SK-N-SH treated with all-trans-retinoic acid at 6 μM for 48 hours (cell line): ENCODE measurements at regions not wholly inside any gene's neighbourhood (a gene's known extent, or its start where the extent isn't known, plus 50 kb on each side); places are given as distances from the start of the nearest gene placed in this dataset.

Experiments used
- ATAC-seq: fragments of 200-7000 bp; cut with Tn5 transposase; 3 replicates; pipeline ENCODE4 v1.9.1; 2020; ENCODE audit warnings: mild to moderate bottlenecking, moderate library complexity
- ARNTL ChIP-seq: fragments of 450-650 bp; formaldehyde crosslinking; IDR thresholded peaks from 2 replicates; pipeline ENCODE4 v1.5.0; 2020; ENCODE audit warnings: low read depth, mild to moderate bottlenecking, moderate library complexity, borderline replicate concordance
- BACH2 ChIP-seq: fragments of 250-450 bp; sonication (Bioruptor Pico); IDR thresholded peaks from 2 replicates; pipeline ENCODE4 v1.9.0; 2021; ENCODE audit warnings: mild to moderate bottlenecking, borderline replicate concordance
- CSDC2 ChIP-seq: fragments of 250-450 bp; sonication (Bioruptor Pico); IDR thresholded peaks from 2 replicates; pipeline ENCODE4 v1.5.0; 2020; ENCODE audit warnings: mild to moderate bottlenecking, moderate library complexity
- ESRRG ChIP-seq: fragments of 250-450 bp; sonication (Bioruptor Pico); IDR thresholded peaks from 2 replicates; pipeline ENCODE4 v1.6.1; 2021; ENCODE audit warnings: mild to moderate bottlenecking
- GLIS3 ChIP-seq: fragments of 250-450 bp; sonication (Bioruptor Pico); IDR thresholded peaks from 2 replicates; pipeline ENCODE4 v1.5.0; 2020; ENCODE audit warnings: mild to moderate bottlenecking, moderate library complexity
- ISL1 ChIP-seq: fragments of 250-450 bp; sonication (Bioruptor Pico); IDR thresholded peaks from 2 replicates; pipeline ENCODE4 v2.1.2; 2022; ENCODE audit warnings: mild to moderate bottlenecking, moderate library complexity
- PPARA ChIP-seq: fragments of 250-450 bp; sonication (Bioruptor Pico); IDR thresholded peaks from 2 replicates; pipeline ENCODE4 v1.5.0; 2020; ENCODE audit warnings: mild to moderate bottlenecking, borderline replicate concordance
- RARB ChIP-seq: fragments of 250-450 bp; sonication (Bioruptor Pico); IDR thresholded peaks from 2 replicates; pipeline ENCODE4 v1.8.0; 2021; ENCODE audit warnings: mild to moderate bottlenecking, moderate library complexity
- SNAI2 ChIP-seq: fragments of 250-450 bp; sonication (Bioruptor Pico); IDR thresholded peaks from 2 replicates; pipeline ENCODE4 v1.5.0; 2020; ENCODE audit warnings: mild to moderate bottlenecking, moderate library complexity
- TCF4 ChIP-seq: fragments of 250-450 bp; sonication (Bioruptor Pico); IDR thresholded peaks from 2 replicates; pipeline ENCODE4 v1.8.0; 2021; ENCODE audit warnings: mild to moderate bottlenecking, moderate library complexity, borderline replicate concordance
- ZC3H10 ChIP-seq: fragments of 250-450 bp; sonication (Bioruptor Pico); IDR thresholded peaks from 2 replicates; pipeline ENCODE4 v1.5.1; 2021; ENCODE audit warnings: mild to moderate bottlenecking, moderate library complexity
- ZFP3 ChIP-seq: fragments of 250-450 bp; sonication (Bioruptor Pico); IDR thresholded peaks from 2 replicates; pipeline ENCODE4 v1.5.0; 2020; ENCODE audit warnings: mild to moderate bottlenecking, moderate library complexity
- ZFP30 ChIP-seq: fragments of 450-650 bp; formaldehyde crosslinking; IDR thresholded peaks from 2 replicates; pipeline ENCODE4 v1.5.0; 2022; ENCODE audit warnings: mild to moderate bottlenecking, moderate library complexity
- ZNF565 ChIP-seq: fragments of 450-650 bp; formaldehyde crosslinking; conservative IDR thresholded peaks from 2 replicates; pipeline ENCODE4 v1.5.0; 2020; ENCODE audit warnings: low read depth, mild to moderate bottlenecking, moderate library complexity
- ZNF70 ChIP-seq: fragments of 450-650 bp; formaldehyde crosslinking; IDR thresholded peaks from 2 replicates; pipeline ENCODE4 v1.5.0; 2020; ENCODE audit warnings: mild to moderate bottlenecking, moderate library complexity
- ZNF8 ChIP-seq: fragments of 450-650 bp; formaldehyde crosslinking; IDR thresholded peaks from 2 replicates; pipeline ENCODE4 v1.5.0; 2020; ENCODE audit warnings: mild to moderate bottlenecking, moderate library complexity
- TF ChIP-seq, protein P1 (sequence below): fragments of 250-450 bp; sonication (Bioruptor Pico); IDR thresholded peaks from 2 replicates; pipeline ENCODE4 v1.8.0; 2021; ENCODE audit warnings: low read depth, mild to moderate bottlenecking, moderate library complexity, borderline replicate concordance
- TF ChIP-seq, protein P2 (sequence below): fragments of 250-450 bp; sonication (Bioruptor Pico); IDR thresholded peaks from 2 replicates; pipeline ENCODE4 v1.5.1; 2020; ENCODE audit warnings: low read depth, mild to moderate bottlenecking, moderate library complexity
- TF ChIP-seq, protein P3 (sequence below): fragments of 250-450 bp; sonication (Bioruptor Pico); IDR thresholded peaks from 2 replicates; pipeline ENCODE4 v1.5.0; 2020; ENCODE audit warnings: mild to moderate bottlenecking, moderate library complexity

DNA sequence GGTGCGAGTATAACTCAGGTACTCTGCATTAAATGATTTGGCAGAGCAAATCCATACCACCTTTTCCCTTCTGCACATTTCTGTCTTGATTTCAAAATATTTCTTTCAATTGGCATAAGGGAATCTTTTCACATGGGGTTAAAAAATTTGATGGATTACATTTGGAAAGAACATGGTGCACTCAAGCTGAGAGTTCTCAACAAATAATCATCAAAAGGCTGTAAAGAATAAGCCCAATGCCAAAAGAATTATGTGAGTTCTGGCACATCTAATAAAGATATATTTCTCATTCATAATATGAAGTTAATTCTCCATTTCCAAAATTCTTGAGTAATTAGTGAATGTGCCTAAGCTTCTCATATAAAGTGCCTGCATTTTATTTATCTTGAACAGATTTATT is 223.1 kb downstream of the GPR37 start:
- no peak for ATAC-seq
- TF ChIP-seq ZNF8 (CRISPR knock-in tag) = no peak
- TF ChIP-seq RARB (CRISPR knock-in tag) = no peak
- TF ChIP-seq, protein P1, sequence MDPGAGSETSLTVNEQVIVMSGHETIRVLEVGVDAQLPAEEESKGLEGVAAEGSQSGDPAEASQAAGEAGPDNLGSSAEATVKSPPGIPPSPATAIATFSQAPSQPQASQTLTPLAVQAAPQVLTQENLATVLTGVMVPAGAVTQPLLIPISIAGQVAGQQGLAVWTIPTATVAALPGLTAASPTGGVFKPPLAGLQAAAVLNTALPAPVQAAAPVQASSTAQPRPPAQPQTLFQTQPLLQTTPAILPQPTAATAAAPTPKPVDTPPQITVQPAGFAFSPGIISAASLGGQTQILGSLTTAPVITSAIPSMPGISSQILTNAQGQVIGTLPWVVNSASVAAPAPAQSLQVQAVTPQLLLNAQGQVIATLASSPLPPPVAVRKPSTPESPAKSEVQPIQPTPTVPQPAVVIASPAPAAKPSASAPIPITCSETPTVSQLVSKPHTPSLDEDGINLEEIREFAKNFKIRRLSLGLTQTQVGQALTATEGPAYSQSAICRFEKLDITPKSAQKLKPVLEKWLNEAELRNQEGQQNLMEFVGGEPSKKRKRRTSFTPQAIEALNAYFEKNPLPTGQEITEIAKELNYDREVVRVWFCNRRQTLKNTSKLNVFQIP = no peak
- TF ChIP-seq SNAI2 (CRISPR knock-in tag) = no peak

DNA sequence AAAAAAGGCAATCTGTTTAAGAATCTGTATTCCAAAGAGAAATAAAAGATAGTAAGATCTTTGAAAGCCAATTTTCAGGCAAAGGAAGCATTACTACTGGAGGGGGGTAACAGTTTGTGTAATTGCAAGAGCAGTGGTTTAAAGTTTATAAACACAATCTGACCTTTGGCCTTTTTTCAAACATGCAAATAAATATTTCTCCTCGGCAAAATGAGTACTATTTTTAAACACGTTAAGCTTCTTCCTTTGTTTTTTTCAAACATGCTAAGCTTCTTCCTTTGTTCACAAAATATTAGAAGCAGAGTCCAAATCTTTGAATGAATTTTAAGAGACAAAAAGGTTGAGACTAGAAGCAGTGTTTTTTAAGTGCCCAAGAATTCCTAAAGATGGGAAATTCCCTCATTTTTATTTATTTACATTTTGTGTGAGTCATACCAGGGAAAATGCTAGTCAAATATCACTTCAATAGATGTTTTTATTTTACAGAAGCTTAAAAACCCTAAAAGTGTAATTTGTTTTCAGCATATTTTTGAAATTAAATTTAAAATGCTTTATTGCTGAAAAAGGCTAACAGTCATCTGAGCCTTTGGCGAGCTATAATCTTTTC is 229.3 kb downstream of the GPR37 start:
- TF ChIP-seq, protein P1 = no peak
- no peak for TF ChIP-seq GLIS3
- no peak for TF ChIP-seq ZNF70 (CRISPR knock-in tag)
- TF ChIP-seq, protein P2, sequence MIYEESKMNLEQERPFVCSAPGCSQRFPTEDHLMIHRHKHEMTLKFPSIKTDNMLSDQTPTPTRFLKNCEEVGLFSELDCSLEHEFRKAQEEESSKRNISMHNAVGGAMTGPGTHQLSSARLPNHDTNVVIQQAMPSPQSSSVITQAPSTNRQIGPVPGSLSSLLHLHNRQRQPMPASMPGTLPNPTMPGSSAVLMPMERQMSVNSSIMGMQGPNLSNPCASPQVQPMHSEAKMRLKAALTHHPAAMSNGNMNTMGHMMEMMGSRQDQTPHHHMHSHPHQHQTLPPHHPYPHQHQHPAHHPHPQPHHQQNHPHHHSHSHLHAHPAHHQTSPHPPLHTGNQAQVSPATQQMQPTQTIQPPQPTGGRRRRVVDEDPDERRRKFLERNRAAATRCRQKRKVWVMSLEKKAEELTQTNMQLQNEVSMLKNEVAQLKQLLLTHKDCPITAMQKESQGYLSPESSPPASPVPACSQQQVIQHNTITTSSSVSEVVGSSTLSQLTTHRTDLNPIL (CRISPR knock-in tag) = no peak
- no peak for TF ChIP-seq TCF4 (CRISPR knock-in tag)
- no peak for TF ChIP-seq ISL1
- no peak for TF ChIP-seq ZFP30 (CRISPR knock-in tag)
- TF ChIP-seq BACH2 (CRISPR knock-in tag) = no peak
- no peak for TF ChIP-seq ARNTL (CRISPR knock-in tag)
- TF ChIP-seq SNAI2 (CRISPR knock-in tag) = no peak
- no peak for TF ChIP-seq CSDC2
- no peak for TF ChIP-seq ZNF8 (CRISPR knock-in tag)
- TF ChIP-seq ZFP3 = no peak
- no peak for ATAC-seq

DNA sequence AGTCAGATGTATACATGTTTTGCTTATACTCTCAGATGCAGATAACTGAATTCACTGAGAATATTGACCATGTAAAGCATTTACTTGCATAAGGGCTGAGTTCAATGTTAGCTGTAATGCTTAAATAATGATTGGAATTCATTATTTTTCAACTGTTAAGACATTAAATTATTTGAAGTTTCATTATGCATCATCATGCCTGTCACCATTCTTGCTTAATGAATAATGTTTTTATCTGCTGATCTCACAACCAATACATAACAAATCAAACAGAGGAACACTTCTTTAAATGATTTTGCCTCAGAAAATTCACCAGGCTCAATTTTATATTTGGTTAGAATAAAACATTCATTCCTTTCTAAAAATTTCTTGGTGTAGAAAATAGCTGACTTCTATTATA is 233.4 kb downstream of the GPR37 start:
- no peak for ATAC-seq
- TF ChIP-seq ISL1 = 0 out of 2 replicates have a peak, but pooled peaks have one; percentile 14
- TF ChIP-seq, protein P2 (CRISPR knock-in tag) = no peak

DNA sequence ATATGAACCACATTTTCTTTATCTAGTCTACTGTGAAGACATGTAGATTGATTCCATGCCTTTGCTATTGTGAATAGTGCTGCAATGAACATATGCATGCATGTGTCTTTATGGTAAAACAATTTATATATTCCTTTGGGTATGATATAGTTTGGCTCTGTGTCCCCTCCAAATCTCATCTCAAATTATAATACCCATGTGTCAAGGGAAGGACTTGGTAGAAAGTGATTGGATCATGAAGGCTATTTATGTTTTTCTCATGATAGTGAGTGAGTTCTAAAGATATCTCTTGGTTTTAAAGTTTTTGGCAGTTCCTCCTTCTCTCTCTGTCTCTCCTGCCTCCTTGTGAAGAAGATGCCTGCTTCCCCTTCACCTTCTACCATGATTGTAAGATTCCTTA is 248.7 kb downstream of the GPR37 start:
- ATAC-seq = no peak
- no peak for TF ChIP-seq ZFP30 (CRISPR knock-in tag)
- TF ChIP-seq ZNF70 (CRISPR knock-in tag) = no peak
- TF ChIP-seq ZFP3 = no peak
- TF ChIP-seq, protein P3, sequence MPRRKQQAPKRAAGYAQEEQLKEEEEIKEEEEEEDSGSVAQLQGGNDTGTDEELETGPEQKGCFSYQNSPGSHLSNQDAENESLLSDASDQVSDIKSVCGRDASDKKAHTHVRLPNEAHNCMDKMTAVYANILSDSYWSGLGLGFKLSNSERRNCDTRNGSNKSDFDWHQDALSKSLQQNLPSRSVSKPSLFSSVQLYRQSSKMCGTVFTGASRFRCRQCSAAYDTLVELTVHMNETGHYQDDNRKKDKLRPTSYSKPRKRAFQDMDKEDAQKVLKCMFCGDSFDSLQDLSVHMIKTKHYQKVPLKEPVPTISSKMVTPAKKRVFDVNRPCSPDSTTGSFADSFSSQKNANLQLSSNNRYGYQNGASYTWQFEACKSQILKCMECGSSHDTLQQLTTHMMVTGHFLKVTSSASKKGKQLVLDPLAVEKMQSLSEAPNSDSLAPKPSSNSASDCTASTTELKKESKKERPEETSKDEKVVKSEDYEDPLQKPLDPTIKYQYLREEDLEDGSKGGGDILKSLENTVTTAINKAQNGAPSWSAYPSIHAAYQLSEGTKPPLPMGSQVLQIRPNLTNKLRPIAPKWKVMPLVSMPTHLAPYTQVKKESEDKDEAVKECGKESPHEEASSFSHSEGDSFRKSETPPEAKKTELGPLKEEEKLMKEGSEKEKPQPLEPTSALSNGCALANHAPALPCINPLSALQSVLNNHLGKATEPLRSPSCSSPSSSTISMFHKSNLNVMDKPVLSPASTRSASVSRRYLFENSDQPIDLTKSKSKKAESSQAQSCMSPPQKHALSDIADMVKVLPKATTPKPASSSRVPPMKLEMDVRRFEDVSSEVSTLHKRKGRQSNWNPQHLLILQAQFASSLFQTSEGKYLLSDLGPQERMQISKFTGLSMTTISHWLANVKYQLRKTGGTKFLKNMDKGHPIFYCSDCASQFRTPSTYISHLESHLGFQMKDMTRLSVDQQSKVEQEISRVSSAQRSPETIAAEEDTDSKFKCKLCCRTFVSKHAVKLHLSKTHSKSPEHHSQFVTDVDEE (CRISPR knock-in tag) = no peak
- TF ChIP-seq, protein P1 = no peak
- no peak for TF ChIP-seq ZNF8 (CRISPR knock-in tag)
- no peak for TF ChIP-seq TCF4 (CRISPR knock-in tag)
- TF ChIP-seq ARNTL (CRISPR knock-in tag) = no peak
- no peak for TF ChIP-seq ISL1
- TF ChIP-seq ZC3H10 (CRISPR knock-in tag) = no peak
- TF ChIP-seq, protein P2 (CRISPR knock-in tag) = no peak
- no peak for TF ChIP-seq PPARA (CRISPR knock-in tag)
- TF ChIP-seq SNAI2 (CRISPR knock-in tag) = no peak
- TF ChIP-seq CSDC2 = no peak
- no peak for TF ChIP-seq BACH2 (CRISPR knock-in tag)
- TF ChIP-seq GLIS3 = no peak
- TF ChIP-seq ZNF565 (CRISPR knock-in tag) = no peak
- TF ChIP-seq ESRRG (CRISPR knock-in tag) = no peak
